ENCODE measurements at regions not wholly inside any gene's neighbourhood (a gene's known extent, or its start where the extent isn't known, plus 50 kb on each side); places are given as distances from the start of the nearest gene placed in this dataset.

GRCh38 chr22:44592126-44592823, 94.2 kb upstream of the RTL6 start:
- DNase-seq (ENCODE audit: low read depth, low spot score): no peak

GRCh38 chr22:44591146-44591790, 93.2 kb upstream of the RTL6 start:
- no peak for DNase-seq (ENCODE audit: low read depth, low spot score)

DNA sequence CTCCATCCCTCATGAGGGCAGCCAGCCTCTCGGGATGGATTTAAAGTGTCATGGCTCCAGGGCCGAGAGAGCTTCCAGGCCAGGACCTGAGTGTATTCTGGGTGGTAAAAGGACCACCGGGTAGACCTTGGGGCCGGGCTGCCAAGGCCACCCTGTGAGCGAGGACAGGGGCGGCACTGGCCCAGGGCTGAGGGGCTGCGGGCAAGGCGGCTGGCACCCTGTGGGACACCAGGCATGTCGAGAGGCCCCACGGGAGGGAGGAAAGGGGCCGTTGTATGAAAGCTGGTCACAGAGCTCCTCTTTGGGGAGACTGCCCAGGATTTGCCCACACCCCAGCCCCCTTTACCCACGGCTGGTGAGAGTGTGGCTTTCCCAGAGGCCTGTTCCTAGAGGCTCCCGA, 92.3 kb upstream of the RTL6 start:
- no peak for DNase-seq (ENCODE audit: low read depth, low spot score)

GRCh38 chr22:44589831-44590230, 91.8 kb upstream of the RTL6 start:
- no peak for DNase-seq (ENCODE audit: low read depth, low spot score)

DNA sequence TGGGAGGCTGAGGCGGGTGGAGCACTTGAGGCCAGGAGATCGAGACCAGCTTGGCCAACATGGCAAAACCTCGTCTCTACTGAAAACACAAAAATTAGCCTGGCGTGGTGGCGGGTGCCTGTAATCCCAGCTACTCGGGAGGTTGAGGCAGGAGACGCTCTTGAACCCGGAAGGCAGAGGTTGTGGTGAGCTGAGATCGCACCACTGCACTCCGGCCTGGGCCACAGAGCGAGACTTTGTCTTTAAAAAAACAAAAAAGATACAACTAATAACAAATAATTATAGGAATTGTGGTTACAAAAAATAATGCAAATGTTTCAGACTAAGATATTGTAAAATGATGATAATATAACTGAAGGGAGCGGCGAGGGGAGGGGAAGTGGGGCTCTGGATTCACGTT, 90.3 kb upstream of the RTL6 start:
- DNase-seq (ENCODE audit: low read depth, low spot score): no peak

GRCh38 chr22:44587737-44588310, 89.8 kb upstream of the RTL6 start:
- DNase-seq (ENCODE audit: low read depth, low spot score): no peak

- no peak for DNase-seq (ENCODE audit: low read depth, low spot score)
Observed at GRCh38 chr22:44586999-44587736, 89.1 kb upstream of the RTL6 start.

- no peak for DNase-seq (ENCODE audit: low read depth, low spot score)
Observed at GRCh38 chr22:44586351-44586990, 88.4 kb upstream of the RTL6 start.

- DNase-seq (ENCODE audit: low read depth, low spot score): no peak
Observed at GRCh38 chr22:44585559-44586350, 87.7 kb upstream of the RTL6 start.

DNA sequence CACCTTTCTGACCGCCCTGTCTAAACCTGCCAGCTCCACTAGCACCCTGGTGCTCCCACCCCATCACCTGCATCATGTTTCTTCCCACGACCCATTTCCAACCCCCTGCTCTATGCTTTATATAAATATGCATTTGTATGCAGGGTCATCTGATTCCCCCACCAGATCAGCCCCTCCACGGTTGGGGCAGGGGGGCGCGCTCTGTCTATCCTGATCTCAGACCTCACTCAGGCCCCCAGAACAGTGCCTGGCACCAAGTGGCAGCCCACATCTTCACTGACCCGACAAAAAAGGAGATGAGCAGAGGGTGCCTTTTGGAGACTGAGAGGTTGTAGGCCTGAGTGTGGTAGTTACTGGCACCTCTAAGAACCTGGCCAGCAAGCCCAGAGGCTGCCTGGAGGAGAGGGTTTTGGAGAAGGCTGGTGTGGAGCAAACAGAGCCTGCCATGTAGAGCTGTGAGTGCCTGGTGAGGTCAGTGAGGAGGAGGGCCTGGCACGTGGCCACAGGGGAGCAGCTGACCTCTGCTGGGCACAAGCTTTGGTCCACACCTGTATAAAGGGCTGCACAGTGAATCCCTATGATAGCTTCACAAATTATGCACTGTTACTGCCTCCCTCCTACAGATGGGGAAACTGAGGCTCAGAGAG, 86.3 kb upstream of the RTL6 start:
- DNase-seq (ENCODE audit: low read depth, low spot score): no peak

GRCh38 chr22:44583854-44584253, 85.8 kb upstream of the RTL6 start:
- no peak for DNase-seq (ENCODE audit: low read depth, low spot score)

DNA sequence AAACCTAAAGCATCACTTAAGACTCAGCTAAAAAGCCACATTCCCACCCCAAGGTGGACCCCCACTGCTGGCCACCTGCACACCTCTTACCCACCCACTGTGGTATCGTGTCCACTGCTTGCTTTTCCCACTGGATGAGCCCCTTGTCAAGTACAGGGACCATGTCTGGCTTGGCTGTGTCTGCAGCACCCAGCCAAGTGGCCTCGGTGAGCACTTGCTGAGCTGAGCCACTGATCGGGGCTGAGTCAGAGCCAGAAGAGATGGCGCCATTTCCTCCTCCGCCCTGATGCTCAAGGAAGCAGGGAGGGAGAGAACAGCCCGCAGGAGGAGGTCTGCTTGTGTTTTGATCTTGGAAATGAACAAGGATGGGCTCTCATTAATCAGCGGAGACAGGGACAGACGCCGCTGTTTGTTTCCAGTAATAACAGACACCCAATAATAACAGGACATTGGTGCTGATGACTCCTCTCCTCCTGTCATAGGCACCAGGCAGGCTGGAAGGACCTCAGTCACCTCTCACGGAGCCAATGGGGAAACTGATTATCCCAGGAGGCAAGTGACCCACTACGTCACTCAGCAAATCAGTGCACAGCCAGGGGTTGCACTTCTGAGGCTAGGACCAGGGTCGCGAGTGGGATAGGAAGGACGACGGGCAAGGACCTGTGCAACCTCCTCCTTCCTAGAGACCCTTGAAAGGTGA, 85.2 kb upstream of the RTL6 start:
- DNase-seq (ENCODE audit: low read depth, low spot score): no peak

- no peak for DNase-seq (ENCODE audit: low read depth, low spot score)
Observed at GRCh38 chr22:44582016-44582415, 84.0 kb upstream of the RTL6 start.

DNA sequence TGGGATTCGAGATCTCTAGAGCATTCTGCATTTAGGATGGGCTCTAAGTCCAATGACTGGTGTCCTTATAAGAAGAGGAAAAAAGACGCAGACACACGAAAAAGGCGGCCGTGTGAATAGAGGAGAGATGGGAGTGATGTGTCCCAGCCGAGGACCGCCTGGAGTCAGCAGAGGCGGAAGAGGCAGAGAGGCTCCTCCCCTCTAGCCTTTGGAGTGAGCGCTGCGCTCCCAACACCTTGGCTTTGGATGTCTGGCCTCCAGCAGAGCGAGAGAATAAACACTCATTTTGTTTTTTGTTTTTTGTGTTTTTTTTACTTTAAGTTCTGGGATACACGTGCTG, 83.0 kb upstream of the RTL6 start:
- no peak for DNase-seq (ENCODE audit: low read depth, low spot score)

- no peak for DNase-seq (ENCODE audit: low read depth, low spot score)
Observed at GRCh38 chr22:44580176-44581095, 82.4 kb upstream of the RTL6 start.

GRCh38 chr22:44578516-44579230, 80.6 kb upstream of the RTL6 start:
- DNase-seq (ENCODE audit: low read depth, low spot score): no peak

DNA sequence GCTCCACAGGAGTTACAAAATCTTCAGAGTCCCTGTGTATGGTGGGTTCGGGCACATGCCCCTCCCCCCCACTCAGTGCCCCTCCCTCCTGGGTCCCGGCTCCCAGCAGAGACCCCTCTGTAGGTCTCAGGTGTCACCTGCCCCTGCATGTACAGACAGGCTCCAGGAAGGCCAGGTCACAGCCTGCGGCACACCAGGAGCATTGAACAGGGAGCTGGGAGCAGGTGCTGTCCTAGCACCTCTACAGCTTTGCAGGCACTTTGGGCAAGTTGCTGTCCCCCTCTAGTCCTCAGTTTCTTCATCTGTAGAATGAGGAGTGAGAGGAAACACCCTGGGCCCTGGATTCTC, 80.1 kb upstream of the RTL6 start:
- no peak for DNase-seq (ENCODE audit: low read depth, low spot score)

- DNase-seq (ENCODE audit: low read depth, low spot score): no peak
Observed at GRCh38 chr22:44577391-44578109, 79.5 kb upstream of the RTL6 start.

Data from activated naive CD8-positive, alpha-beta T cell treated with anti-CD3 and anti-CD28 coated beads, Interleukin-2, amount 50 U/mL, for 16 hours (primary cell).